Sciatic nerve (tissue), 2 donors: ENCODE measurements at regions not wholly inside any gene's neighbourhood (a gene's known extent, or its start where the extent isn't known, plus 50 kb on each side); places are given as distances from the start of the nearest gene placed in this dataset.
"Not testable (repeated sequence)": the region's sequence is repeated elsewhere in the genome, so short reads cannot be mapped to it uniquely, and the experiment has no call there.

Experiments used
- ATAC-seq: fragments of 200-7000 bp; cut with Tn5 transposase; one replicate; pipeline ENCODE4 v1.9.1; 2020; ENCODE audit warnings: mild to moderate bottlenecking, moderate library complexity
- DNase-seq: peaks from one replicate; pipeline ENCODE4 v3.0.0-alpha.2; 2020; ENCODE audit warnings: low spot score
- intact Hi-C: fragments of 100-400 bp; cut with DNase I; formaldehyde crosslinking; loops from one replicate; pipeline ENCODE4 v1.14.2; 2022
- donor health status: DM: no; HTN: no; CAD: no.
- donor health status: DM: no; HTN: no; CAD: no.

DNA sequence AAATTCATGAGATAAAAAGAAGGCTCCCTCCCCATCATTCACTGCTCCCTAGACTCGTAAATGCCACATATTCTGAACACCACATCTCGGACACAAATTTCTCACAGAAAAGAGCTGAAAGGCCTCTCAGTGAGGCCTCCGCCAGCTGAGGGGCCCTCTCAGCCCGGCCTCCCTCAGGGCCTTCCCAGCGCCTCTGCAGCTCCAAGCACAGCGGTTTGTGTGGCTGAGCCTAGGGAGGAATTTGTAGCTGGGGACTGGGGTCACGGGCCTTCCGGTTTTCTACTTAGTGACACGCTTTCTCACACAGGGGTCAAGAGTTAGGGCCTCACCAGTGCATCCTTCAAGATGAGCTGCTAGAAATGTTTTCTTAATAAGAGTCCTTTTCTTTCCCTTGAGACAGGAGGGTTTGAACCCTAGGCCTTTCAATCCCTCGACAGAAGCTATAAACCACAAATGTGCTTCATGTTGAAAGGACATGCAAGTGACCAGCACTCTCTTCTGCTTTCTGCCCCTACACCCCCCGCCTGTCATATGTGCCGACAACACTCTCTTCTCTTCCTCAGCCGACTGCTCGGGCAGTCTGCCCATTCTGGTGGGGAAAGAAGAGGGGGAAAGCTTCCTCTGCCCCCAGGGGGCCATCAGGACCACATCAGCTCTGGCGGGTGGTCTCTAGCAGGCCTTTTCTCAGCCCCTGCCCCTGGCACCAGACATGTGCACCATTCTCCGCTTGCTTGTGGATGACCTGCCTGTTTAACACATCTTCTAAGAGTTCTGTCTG lies 104.9 kb downstream of the CHIC2 start:
- no peak for ATAC-seq
- DNase-seq, result no peak
- intact Hi-C loops, result no loop called here

DNA sequence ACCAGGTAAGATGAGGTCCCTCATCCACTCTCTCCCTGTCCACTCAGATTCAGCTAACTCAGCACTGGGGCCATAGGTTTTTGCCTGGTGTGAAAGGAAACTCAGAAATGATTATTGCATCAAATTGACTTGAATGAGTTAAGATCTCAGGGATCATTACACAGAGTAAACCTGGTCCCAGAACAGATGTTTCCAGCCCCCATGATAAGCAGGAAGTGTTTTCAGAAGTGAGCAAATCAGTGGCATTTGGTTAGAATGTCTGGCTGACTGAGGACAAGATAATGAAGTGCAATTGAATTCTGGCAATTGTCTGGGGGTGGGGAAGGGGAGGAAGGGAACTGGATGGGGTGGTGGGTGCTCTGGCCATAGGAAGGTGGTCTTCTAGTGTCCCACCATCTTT lies 108.0 kb downstream of the CHIC2 start:
- DNase-seq (no peak), ATAC-seq (no peak)
- intact Hi-C loops, result no loop called here

DNA sequence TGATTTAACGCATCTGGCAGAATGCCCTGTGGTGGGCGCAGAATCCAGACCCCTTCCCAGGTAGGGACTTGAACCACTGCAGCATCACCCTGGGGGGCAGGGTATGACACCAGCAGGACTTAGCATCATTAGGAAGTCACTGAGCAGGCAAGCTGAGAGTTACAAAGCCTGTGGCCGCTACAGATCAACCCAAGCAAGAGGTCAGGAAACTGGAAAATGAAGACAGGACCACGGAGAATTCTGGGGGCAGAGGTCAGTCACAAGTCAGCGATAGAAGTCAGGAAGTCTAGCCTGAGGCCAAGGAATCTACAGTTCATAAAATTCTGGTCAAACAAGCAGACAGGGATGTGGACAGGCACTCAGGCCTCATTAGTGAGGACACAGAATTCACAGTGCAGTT lies 108.4 kb downstream of the CHIC2 start:
- ATAC-seq (no peak), DNase-seq (no peak)
- intact Hi-C loops, result no loop called here

DNA sequence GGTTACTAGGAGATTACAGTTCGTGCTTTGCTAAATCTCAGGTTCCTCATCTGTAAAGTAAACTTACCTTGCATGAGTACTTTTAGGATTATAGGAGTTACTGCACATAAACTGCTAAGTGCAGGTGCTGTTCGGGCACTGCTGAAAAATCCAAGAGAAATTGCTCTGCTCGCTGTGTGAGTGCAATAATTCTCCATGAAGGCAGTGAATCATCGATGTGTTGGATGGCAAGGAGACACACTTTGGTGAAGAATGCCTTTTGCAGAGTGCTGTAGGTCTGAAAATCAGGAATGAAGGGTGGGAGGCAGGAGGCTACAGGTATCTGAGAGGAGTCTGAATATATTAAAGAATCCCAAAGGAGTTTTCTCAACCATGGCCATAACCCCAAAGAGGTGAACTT lies 113.0 kb downstream of the CHIC2 start:
- ATAC-seq, result no peak
- no peak for DNase-seq
- intact Hi-C loops, result no loop called here

DNA sequence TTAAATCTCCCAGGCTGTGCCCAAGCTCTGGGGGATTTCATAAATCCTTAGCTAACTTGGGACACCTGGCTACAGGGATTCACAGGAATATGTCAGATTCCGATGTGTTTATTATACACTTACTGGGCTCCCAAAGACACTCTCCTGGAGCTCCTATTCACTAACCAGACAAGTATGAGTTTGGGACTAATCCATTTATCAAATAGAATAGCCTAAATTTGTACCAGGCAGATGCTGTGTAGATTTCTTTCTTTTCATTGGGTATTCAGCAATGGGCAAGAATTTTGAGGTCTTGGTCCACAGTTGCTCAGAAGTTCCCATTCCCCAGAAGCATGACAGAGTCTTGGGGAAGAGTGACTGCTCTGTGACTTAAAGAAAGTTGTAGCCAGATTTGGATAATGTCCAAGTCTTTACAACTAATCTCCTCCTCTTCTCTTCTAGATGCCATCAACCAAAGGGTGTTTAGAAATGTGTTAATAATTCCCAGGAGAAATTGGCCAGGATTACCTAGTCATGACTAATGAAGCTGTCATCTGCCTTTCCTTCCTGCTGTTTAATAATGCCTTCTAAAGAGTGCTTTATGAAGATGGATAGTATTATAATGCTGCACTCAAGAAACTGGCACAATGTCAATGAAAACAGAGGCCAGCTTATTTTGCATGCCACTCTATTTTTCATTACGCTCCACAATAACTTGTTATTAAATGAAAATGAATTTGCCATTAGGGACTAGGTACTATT lies 120.9 kb downstream of the CHIC2 start:
- intact Hi-C loops, result no loop called here
- ATAC-seq (no peak), DNase-seq (no peak)

DNA sequence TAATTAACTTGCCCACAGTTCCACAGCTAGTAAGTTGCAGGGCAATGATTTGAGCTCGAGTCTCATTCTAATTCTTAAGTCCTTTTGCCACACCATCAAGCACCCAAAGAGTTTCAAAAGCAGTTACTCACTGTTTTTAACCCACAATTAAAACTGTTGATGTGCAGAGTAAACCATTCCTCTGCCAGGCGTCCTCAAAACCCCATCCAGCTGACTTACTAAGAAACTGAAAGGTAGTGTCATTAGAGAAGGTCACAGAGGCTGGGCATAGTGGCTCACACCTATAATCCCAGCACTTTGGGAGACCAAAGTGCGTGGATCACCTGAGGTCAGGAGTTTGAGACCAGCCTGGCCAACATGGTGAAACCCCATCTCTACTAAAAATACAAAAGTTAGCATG lies 121.7 kb downstream of the CHIC2 start:
- ATAC-seq (no peak), DNase-seq (no peak)
- intact Hi-C loops, result no loop called here

DNA sequence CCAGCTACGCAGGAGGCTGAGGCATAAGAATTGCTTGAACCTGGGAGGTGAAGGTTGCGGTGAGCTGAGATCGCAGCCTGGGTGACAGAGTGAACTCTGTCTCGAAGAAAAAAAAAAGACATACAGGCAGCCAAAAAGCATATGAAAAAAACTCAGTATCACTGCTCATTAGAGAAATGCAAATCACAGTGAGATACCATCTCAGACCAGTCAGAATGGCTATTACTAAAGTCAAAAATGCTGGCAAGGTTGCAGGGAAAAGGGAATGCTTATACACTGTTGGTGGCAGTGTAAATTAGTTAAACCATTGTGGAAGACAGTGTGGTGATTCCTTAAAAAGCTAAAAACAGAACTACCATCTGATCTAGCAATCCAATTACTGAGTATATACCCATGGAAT lies 123.1 kb downstream of the CHIC2 start:
- ATAC-seq, result no peak
- intact Hi-C loops, result no loop called here

DNA sequence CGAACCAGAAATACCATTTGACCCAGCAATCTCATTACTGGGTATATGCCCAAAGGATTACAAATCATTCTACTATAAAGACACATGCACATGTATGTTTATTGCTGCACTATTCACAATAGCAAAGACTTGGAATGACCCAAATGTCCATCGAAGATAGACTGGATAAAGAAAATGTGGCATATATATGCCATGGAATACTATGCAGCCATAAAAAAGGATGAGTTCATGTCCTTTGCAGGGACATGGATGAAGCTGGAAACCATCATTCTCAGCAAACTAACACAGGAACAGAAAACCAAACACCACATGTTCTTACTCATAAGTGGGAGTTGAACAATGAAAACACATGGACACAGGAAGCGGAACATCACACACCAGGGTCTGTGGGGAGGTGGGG lies 124.5 kb downstream of the CHIC2 start:
- ATAC-seq, intact Hi-C loops, DNase-seq: not testable (repeated sequence)

More for the DNA sequence above, 123.1 kb downstream of the CHIC2 start:
- DNase-seq, result no peak

DNA sequence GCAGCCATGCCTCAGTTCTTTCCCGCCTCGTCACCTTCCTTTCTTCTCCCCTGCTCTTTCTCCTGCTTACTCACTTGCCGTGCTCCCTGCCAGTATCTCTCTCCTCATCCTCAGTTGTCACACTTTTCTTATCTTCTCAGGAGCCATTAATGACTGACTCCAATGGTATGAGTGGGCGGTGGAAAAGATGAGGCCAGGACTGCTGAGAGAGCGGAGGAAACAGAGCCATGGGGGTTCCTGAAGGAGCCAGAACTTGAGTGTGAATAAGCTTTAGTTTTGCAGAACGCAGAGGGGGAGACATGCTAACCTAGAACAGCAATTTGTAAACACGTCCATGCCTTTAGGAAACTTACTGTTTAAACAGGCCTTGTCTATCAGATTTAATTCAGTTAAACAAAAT lies 126.5 kb downstream of the CHIC2 start:
- ATAC-seq (no peak), DNase-seq (no peak)
- intact Hi-C loops, result no loop called here

DNA sequence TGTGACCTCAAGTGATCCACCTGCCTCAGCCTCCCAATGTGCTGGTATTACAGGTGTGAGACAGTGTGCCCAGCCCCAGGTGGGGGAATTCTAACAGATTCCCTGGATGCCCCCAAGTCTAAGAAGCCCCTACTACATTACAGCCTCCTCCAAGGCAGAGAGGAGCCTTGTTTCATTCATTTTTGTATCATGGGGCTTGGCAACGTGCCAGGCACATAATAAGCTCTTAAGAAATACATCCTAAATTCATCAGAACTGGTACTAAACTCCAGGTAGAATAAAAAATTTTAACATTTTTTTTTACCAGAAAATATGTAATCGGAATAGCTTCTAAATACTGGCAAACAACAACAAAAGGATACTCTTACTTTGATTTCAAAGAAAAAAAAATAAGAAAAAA lies 127.1 kb downstream of the CHIC2 start:
- ATAC-seq, result no peak
- intact Hi-C loops, result no loop called here
- no peak for DNase-seq

DNA sequence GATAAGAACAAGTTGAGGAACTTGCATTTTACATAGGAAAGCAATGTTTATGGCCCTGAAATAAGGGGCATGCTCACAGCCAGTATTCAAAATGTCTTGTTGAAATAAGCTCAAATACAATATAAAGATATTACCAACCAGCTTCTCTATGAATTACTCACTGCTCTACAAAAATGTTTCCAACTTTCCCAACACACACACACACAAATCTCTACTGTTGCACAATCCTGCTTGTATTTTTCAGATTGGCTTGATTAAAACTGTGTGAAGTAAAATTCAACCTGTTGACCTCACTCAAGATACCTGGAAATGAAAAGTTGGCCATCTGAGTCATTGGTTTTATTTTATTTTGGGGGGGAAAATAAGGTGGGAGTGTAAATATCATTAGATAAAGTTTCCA lies 128.6 kb downstream of the CHIC2 start:
- intact Hi-C loops, result no loop called here
- DNase-seq, result no peak
- ATAC-seq, result no peak

DNA sequence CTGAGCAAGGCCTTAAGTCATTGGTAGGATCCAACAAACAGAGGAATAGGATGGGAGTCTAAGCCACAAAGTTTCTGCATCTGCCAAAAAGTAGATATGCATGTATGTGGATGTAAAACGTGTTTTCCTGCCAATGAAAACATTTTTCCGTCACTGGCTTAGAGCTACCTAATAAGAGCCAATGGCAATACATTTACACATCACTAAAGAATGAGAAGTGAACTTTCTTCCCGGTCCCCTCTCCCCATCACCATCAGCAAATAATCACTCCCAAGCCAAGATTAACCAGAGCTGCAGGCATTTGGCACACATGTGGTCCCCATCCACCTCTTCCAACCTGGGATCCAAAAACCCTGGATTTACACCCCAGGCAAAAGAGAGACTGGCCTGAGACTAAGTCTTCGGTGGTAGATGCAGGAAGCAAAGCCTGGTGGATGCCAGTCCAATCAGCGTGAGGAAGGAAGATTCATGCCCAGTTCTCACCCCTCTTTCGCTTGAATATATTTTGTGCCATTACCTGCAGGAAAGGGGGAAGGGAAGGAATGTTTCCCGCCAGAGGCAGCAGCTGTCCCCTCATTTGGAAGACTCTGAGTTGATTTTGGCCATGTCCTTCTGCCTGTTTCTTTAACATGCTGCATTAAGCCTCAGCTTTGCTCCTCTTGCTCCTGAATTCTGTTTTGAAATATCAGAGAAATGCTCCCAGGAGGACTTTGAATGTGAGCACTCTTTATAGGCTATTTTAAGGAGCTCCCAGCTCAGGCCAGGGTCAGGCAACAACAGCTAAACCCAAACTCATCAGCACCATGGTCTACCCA lies 131.4 kb downstream of the CHIC2 start:
- intact Hi-C loops, result no loop called here
- no peak for DNase-seq

DNA sequence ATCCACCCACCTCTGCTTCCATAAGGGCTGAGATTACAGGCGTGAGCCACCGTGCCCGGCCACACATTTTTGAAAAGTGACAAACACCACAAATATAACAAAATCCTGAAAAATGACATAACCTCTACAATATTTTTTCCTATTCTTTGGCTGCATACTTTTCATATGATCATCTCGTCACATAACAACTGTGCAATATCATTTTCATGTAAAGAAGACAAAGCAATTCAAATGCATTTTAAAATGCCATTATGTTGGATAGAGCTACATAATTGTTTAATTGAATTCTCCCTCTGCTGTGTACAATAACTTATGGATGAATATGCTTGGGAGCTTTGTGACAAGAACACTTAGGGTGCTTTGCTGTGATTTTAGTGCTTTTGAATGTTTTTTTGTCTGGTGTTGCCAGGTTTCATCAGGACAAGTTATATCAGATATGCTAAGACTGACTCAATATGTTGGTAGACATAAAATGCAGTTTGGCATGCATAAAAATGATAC lies 132.9 kb downstream of the CHIC2 start:
- no peak for ATAC-seq
- intact Hi-C loops, result no loop called here
- DNase-seq, result no peak

More for the DNA sequence above, 131.4 kb downstream of the CHIC2 start:
- no peak for ATAC-seq

DNA sequence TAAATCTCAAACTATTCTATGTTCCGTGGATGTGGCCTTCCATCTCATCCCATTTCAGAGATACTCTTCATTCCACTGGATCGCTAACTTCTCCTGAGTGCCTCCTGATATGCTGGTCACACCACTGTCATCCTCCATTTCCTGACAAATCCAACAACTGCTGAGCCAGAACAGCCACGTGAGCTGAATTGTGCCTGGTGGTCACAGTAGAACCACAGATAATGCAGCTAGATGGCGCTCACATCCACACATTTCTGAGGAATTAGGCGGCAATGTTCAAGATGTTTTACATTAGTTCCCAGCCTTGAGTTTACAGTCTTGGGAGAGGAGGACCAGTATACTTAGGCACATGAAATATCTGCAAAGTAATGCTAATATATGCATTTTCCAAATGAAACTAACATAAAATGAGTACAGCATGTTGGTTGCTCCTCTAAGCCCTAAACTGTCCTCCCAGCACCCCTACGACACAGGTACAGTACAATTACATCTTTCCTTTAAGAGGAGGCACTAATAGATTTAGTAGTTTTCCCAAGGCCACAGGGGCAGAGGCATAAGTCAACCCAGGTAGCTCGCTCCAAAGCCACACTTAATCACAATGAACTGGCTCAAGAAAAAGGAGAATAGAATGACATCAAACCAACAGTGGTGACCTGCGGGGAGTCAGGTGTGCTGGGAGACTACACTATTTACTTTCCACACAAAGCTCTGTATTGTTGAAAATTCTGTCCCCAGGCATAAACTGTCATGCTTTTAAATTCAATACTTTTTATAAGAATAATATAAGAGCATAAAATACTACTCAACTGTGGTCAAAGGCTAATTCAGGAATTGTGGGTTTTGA lies 134.2 kb downstream of the CHIC2 start:
- DNase-seq, result peak; percentile 84
- intact Hi-C loops, result loop anchor here (5.0 kb wide), 1 partner anchor 292 kb away; no protein-coding TSS in a partner anchor
- ATAC-seq, result peak; percentile 94

DNA sequence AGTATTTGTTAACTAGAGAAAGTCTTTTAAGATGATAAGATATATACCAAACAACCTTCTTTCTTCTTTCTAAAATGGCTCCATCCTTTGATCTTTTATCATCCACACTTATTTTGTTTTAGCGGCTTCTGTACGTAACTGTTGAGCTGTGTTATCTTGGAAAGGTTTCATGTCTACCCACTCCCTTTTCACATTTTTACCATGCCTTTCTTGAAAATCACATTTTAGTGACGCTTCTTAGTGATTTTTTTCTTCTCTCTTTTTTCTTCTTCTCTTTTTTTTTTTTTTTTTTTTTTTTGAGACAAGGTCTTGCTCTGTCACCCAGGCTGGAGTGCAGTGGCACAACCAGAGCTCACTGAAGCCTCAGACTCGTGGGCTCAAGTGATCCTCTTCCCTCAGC lies 135.1 kb downstream of the CHIC2 start:
- ATAC-seq (no peak), DNase-seq (no peak)
- intact Hi-C loops, result loop anchor here (5.0 kb wide), 1 partner anchor 293 kb away; no protein-coding TSS in a partner anchor

DNA sequence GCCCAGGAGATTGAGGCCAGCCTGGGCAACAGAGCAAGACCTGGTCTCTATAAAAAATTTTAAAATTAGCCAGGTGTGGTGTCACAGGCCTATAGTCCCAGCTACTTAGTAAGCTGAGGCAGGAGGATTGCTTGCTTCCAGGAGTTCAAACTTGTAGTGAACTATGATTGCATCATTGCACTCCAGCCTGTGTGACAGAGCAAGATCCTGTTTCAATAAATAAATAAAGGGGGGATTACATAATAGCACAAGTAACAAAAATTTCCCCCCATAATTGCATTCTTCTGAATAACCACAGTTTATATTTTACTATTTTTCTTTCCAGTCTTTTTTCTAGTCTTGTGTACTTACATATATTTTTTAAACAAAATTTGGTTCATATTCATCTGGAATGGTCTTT lies 135.6 kb downstream of the CHIC2 start:
- peak; percentile 80 for ATAC-seq

DNA sequence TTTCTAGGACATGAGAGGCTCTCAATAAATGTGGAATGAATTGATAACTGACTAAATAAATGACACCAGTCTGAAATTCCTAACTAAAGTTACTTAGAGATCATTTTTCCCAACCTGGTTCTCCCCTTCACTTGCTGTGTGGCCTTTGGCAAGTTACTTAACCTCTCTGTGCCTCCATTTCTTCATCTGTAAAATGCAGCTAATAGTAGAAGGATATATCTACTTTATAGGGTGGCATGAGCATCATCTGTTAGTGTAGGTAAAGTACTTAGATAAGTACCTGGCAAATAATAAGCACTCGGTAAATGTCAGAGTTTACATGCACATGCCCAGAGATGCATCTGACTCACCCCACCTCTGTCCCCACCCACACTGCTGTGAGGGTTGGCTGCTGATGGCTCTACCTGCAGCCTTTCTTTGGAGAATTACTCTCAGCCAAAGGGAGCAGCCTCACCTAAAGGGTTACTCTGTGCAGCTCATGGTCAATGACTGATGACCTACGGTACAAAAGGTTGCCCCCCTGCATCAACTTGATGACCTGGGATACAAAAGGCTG lies 139.3 kb downstream of the CHIC2 start:
- intact Hi-C loops, result loop anchor here (5.0 kb wide), 1 partner anchor 297 kb away; no protein-coding TSS in a partner anchor
- no peak for ATAC-seq
- DNase-seq, result no peak

More for the DNA sequence above, 135.6 kb downstream of the CHIC2 start:
- no peak for DNase-seq
- intact Hi-C loops, result loop anchor here (5.0 kb wide), 1 partner anchor 293 kb away; no protein-coding TSS in a partner anchor
